IMR-90 (cell line): ENCODE measurements at regions not wholly inside any gene's neighbourhood (a gene's known extent, or its start where the extent isn't known, plus 50 kb on each side); places are given as distances from the start of the nearest gene placed in this dataset.

ENCODE experiments used
- ATAC-seq: fragments of 200-7000 bp; cut with Tn5 transposase; 2 replicates; pipeline ENCODE4 v1.9.1; 2020; ENCODE audit warnings: low read depth, mild to moderate bottlenecking, moderate library complexity
- BruUV-seq: library from RNA; stranded (reverse); fragments of 400-500 nt; replicated peaks from 2 replicates; lab custom pipeline; 2021; lab: Mats Ljungman, UMichigan
- CTCF ChIA-PET: fragments of 300-600 bp; formaldehyde crosslinking; extraction: SDS; loops from one replicate; lab custom pipeline; 2021; ENCODE audit warnings: antibody characterized with exemption; lab: Yijun Ruan, JAX
- POLR2A ChIA-PET: fragments of 300-600 bp; sonication (Branson Sonifier 250); formaldehyde crosslinking; loops from one replicate; lab custom pipeline; 2022; ENCODE audit warnings: antibody characterized with exemption; ENCODE audit not compliant: unreplicated experiment; lab: Charles Lee
- DNase-seq: peaks from one replicate; pipeline ENCODE4 v3.0.0; 2013
- H2AFZ ChIP-seq: replicated peaks from 2 replicates; pipeline ENCODE3; 2013; ENCODE audit warnings: low read length, mild to moderate bottlenecking; ENCODE audit not compliant: poor library complexity
- H2AK5ac ChIP-seq: 2 replicates; pipeline ENCODE4 v1.6.1; 2013; ENCODE audit warnings: low read depth, low read length, inconsistent platforms
- H2AK9ac ChIP-seq: replicated peaks from 2 replicates; pipeline ENCODE3; 2013; ENCODE audit warnings: mild to moderate bottlenecking, low read depth, low read length, moderate library complexity; ENCODE audit not compliant: poor library complexity
- H2BK120ac ChIP-seq: 2 replicates; pipeline ENCODE4 v1.6.1; 2013; ENCODE audit warnings: low read depth, low read length, inconsistent platforms
- H2BK15ac ChIP-seq: 3 replicates; pipeline ENCODE4 v1.6.1; 2013; ENCODE audit warnings: low read depth, low read length, inconsistent platforms
- H2BK20ac ChIP-seq: 2 replicates; pipeline ENCODE4 v1.6.1; 2013; ENCODE audit warnings: low read depth, mild to moderate bottlenecking, inconsistent platforms, low read length, moderate library complexity
- H2BK5ac ChIP-seq: 2 replicates; pipeline ENCODE4 v1.6.1; 2013; ENCODE audit warnings: mild to moderate bottlenecking, low read depth, low read length, inconsistent platforms; ENCODE audit not compliant: poor library complexity, severe bottlenecking
- H3K14ac ChIP-seq: replicated peaks from 2 replicates; pipeline ENCODE4 v1.6.1; 2013; ENCODE audit warnings: low read depth, low read length, inconsistent platforms
- H3K18ac ChIP-seq: 2 replicates; pipeline ENCODE4 v1.6.1; 2013; ENCODE audit warnings: low read depth, low read length, control low read depth
- H3K23ac ChIP-seq: 2 replicates; pipeline ENCODE4 v1.6.1; 2013; ENCODE audit warnings: low read depth, low read length, inconsistent platforms
- H3K27ac ChIP-seq: 2 replicates; pipeline ENCODE4 v1.5.1; 2013; ENCODE audit warnings: mild to moderate bottlenecking, control low read depth, low read length; ENCODE audit not compliant: insufficient read depth
- H3K27me3 ChIP-seq: 2 replicates; pipeline ENCODE4 v1.6.1; 2013; ENCODE audit warnings: low read length; ENCODE audit not compliant: control insufficient read depth, insufficient read depth
- H3K36me3 ChIP-seq: 2 replicates; pipeline ENCODE4 v1.6.1; 2013; ENCODE audit warnings: low read length, mixed read lengths; ENCODE audit not compliant: control insufficient read depth, insufficient read depth
- H3K4ac ChIP-seq: 2 replicates; pipeline ENCODE4 v1.6.1; 2013; ENCODE audit warnings: low read depth, low read length, inconsistent platforms
- H3K4me1 ChIP-seq: 2 replicates; pipeline ENCODE4 v1.6.1; 2013; ENCODE audit warnings: low read length, mixed read lengths; ENCODE audit not compliant: control insufficient read depth, insufficient read depth
- H3K4me2 ChIP-seq: 2 replicates; pipeline ENCODE4 v1.6.1; 2013; ENCODE audit warnings: low read depth, mild to moderate bottlenecking, control low read depth, low read length, moderate library complexity
- H3K4me3 ChIP-seq: 2 replicates; pipeline ENCODE4 v1.5.1; 2013; ENCODE audit warnings: low read depth, mild to moderate bottlenecking, control low read depth, low read length, moderate library complexity; ENCODE audit not compliant: insufficient read depth
- H3K56ac ChIP-seq: 2 replicates; pipeline ENCODE4 v1.6.1; 2013; ENCODE audit warnings: low read length, inconsistent platforms; ENCODE audit not compliant: insufficient read depth; ENCODE audit errors: extremely low read depth
- H3K79me1 ChIP-seq, 2 experiments: 2 replicates each; pipeline ENCODE4 v1.6.1; 2013; ENCODE audit warnings: low read length in 2 of 2, inconsistent platforms in 1 of 2, low read depth in 1 of 2
- H3K9ac ChIP-seq: 2 replicates; pipeline ENCODE4 v1.6.1; 2013; ENCODE audit warnings: low read depth, low read length, control low read depth
- H3K9me1 ChIP-seq: 2 replicates; pipeline ENCODE4 v1.6.1; 2013; ENCODE audit warnings: low read length, inconsistent platforms; ENCODE audit not compliant: insufficient read depth
- H3K9me3 ChIP-seq: 2 replicates; pipeline ENCODE4 v1.6.1; 2013; ENCODE audit warnings: low read length; ENCODE audit not compliant: control insufficient read depth, insufficient read depth
- H4K20me1 ChIP-seq: 2 replicates; pipeline ENCODE4 v1.6.1; 2013; ENCODE audit warnings: low read length, inconsistent platforms; ENCODE audit not compliant: insufficient read depth
- H4K5ac ChIP-seq: 2 replicates; pipeline ENCODE4 v1.6.1; 2013; ENCODE audit warnings: mild to moderate bottlenecking, low read depth, low read length, control low read depth
- H4K8ac ChIP-seq, 2 experiments: 2 replicates each; pipeline ENCODE4 v1.6.1; 2013; ENCODE audit warnings: low read depth in 2 of 2, low read length in 2 of 2, control low read depth in 1 of 2, inconsistent platforms in 1 of 2
- H4K91ac ChIP-seq: 2 replicates; pipeline ENCODE4 v1.6.1; 2013; ENCODE audit warnings: low read depth, low read length, inconsistent platforms; ENCODE audit not compliant: insufficient read depth
- CHD1 ChIP-seq: IDR thresholded peaks from 2 replicates; pipeline ENCODE4 v1.6.1; 2012; ENCODE audit warnings: low read depth, low read length, improper control_type of control experiment
- CTCF ChIP-seq: conservative IDR thresholded peaks from 2 replicates; pipeline ENCODE4 v1.5.1; 2012; ENCODE audit warnings: mild to moderate bottlenecking, low read depth, low read length, improper control_type of control experiment
- RAD21 ChIP-seq: IDR thresholded peaks from 2 replicates; pipeline ENCODE4 v1.6.1; 2012; ENCODE audit warnings: low read length, improper control_type of control experiment
- SMC3 ChIP-seq: fragments of 150-350 bp; IDR thresholded peaks from 2 replicates; pipeline ENCODE4 v1.6.1; 2016; ENCODE audit warnings: low read depth, mild to moderate bottlenecking, antibody characterized with exemption, low read length, moderate library complexity
- WGBS, 2 experiments: methylation state at CpG; one replicate each; pipeline versions ENCODE4 v1.1.5 to v1.1.7; 2013; ENCODE audit warnings: missing lambda C conversion rate in 2 of 2; ENCODE audit not compliant: insufficient read length in 1 of 2; ENCODE audit errors: extremely low coverage in 2 of 2; 5-methylcytosine and 5-hydroxymethylcytosine counted together
- dilution Hi-C: fragments of 300-500 bp; cut with HindIII; formaldehyde crosslinking; loops from one replicate; pipeline ENCODE4 v1.14.3; 2018; ENCODE audit warnings: low sequenced_read_pairs; ENCODE audit not compliant: unreplicated experiment
- in situ Hi-C: fragments of 300-500 bp; cut with MboI; formaldehyde crosslinking; loops from 3 replicates; pipeline ENCODE4 v1.14.3; 2019; ENCODE audit warnings: low sequenced_read_pairs, inconsistent platforms, mixed read lengths
- intact Hi-C: fragments of 100-400 bp; cut with micrococcal nuclease; formaldehyde crosslinking; loops from 2 replicates; pipeline ENCODE4 v1.10.0; 2022

GRCh38 chr10:58064714-58065528 is 202.8 kb downstream of the IPMK start:
- Histone ChIP-seq H3K4me2 (no peak overlapping the region), H4K20me1 (no peaks in the 10 kb centered on the region), H3K23ac (no peak overlapping the region), H3K56ac (no peak overlapping the region), H3K9me3 (no peaks in the 10 kb centered on the region), H3K27me3 (peaks cover 3% of the 10 kb centered on the region; the same call in 1 of the 2 replicates), H2BK5ac (peak overlapping the region; percentile 22), H4K8ac (no peak overlapping the region), H4K91ac (no peak overlapping the region), H3K18ac (no peak overlapping the region), H2BK120ac (no peak overlapping the region), H3K4me3 (no peak overlapping the region), H3K4ac (no peak overlapping the region), H2AK5ac (no peak overlapping the region), H3K9ac (no peak overlapping the region), H3K9me1 (no peaks in the 10 kb centered on the region), H3K27ac (no peak overlapping the region), H4K5ac (no peak overlapping the region), H2AFZ (no peak overlapping the region), H2AK9ac (no peak overlapping the region), H3K79me1 (no peaks in the 10 kb centered on the region), H2BK15ac (no peak overlapping the region), H3K14ac (no peak overlapping the region), H3K36me3 (no peaks in the 10 kb centered on the region), H3K4me1 (no peaks in the 10 kb centered on the region), H2BK20ac (no peak overlapping the region)
- peak; percentile 95 for TF ChIP-seq CTCF
- peak; percentile 94 for TF ChIP-seq SMC3
- TF ChIP-seq CHD1, result no peak
- peak; percentile 98 for TF ChIP-seq RAD21
- dilution Hi-C loops (no loop called here), intact Hi-C loops (loop anchor here (1.0 to 10.0 kb wide), 4 partner anchors 88 to 726 kb away; no protein-coding TSS in a partner anchor), in situ Hi-C loops (loop anchor here (10.0 to 25.0 kb wide), 2 partner anchors 353 to 720 kb away; no protein-coding TSS in a partner anchor)
- ATAC-seq (peak; percentile 76), DNase-seq (peak; percentile 58)
- WGBS, 2 experiments, result 0% methylated on average over 1 of the region's 4 CpGs; no CpG with 5 or more reads in 1 of the 2 experiments
- CTCF ChIA-PET, result interaction anchor here (0.7 to 1.2 kb wide), 2 partner anchors 20 to 204 kb away, joined by 3 read pairs; no protein-coding TSS in a partner anchor
- POLR2A ChIA-PET, result no interaction called here
- BruUV-seq, result no TSS peak
